PC-9 (cell line): ENCODE measurements at regions not wholly inside any gene's neighbourhood (a gene's known extent, or its start where the extent isn't known, plus 50 kb on each side); places are given as distances from the start of the nearest gene placed in this dataset.

ENCODE experiments used
- EZH2 ChIP-seq: fragments of 200-600 bp; sonication (generic); IDR thresholded peaks from 2 replicates; pipeline ENCODE4 v1.8.0; 2017; ENCODE audit warnings: antibody characterized with exemption, low read depth
- TF ChIP-seq, protein P1 (sequence below): fragments of 200-600 bp; sonication (generic); conservative IDR thresholded peaks from 2 replicates; pipeline ENCODE4 v1.6.1; 2017; ENCODE audit warnings: mixed run types, antibody characterized with exemption, mild to moderate bottlenecking, moderate library complexity

DNA sequence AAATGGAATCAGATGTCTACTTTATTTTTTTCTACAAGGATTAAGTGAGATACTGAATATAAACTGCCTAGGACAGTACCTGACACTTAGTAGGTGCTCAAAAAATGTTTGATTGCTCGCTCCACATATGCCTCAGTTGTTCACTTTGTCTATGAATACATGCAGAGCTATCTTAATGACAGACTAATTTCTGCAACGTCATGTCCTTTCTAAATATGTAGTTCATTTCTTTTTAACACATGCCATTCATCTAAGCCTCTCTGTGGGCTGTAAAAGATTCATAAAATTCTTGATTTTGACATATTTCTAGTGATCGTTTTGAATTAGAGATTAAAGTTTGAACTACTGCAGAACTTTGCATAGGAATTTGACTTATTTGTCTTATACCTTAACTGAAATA, 176.3 kb upstream of the STXBP6 start:
- TF ChIP-seq, protein P1, sequence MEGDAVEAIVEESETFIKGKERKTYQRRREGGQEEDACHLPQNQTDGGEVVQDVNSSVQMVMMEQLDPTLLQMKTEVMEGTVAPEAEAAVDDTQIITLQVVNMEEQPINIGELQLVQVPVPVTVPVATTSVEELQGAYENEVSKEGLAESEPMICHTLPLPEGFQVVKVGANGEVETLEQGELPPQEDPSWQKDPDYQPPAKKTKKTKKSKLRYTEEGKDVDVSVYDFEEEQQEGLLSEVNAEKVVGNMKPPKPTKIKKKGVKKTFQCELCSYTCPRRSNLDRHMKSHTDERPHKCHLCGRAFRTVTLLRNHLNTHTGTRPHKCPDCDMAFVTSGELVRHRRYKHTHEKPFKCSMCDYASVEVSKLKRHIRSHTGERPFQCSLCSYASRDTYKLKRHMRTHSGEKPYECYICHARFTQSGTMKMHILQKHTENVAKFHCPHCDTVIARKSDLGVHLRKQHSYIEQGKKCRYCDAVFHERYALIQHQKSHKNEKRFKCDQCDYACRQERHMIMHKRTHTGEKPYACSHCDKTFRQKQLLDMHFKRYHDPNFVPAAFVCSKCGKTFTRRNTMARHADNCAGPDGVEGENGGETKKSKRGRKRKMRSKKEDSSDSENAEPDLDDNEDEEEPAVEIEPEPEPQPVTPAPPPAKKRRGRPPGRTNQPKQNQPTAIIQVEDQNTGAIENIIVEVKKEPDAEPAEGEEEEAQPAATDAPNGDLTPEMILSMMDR: no peak
- no peak for TF ChIP-seq EZH2
